GM23338 (cell line): ENCODE measurements at regions not wholly inside any gene's neighbourhood (a gene's known extent, or its start where the extent isn't known, plus 50 kb on each side); places are given as distances from the start of the nearest gene placed in this dataset.

Source experiments
- ATAC-seq: fragments of 200-7000 bp; cut with Tn5 transposase; 3 replicates; pipeline ENCODE4 v1.9.1; 2020
- DNase-seq: peaks from one replicate; pipeline ENCODE4 v3.0.0-alpha.2; 2015; ENCODE audit warnings: low spot score
- H2AFZ ChIP-seq: fragments of 200-600 bp; sonication (generic); 2 replicates; pipeline ENCODE4 v1.8.0; 2016; ENCODE audit warnings: antibody characterized with exemption, mild to moderate bottlenecking, moderate library complexity
- H3F3A ChIP-seq: fragments of 200-600 bp; sonication (generic); replicated peaks from 2 replicates; pipeline ENCODE4 v1.8.0; 2017; ENCODE audit warnings: antibody characterized with exemption, mixed run types, low read depth
- H3K27ac ChIP-seq: fragments of 200-600 bp; sonication (generic); 2 replicates; pipeline ENCODE4 v1.6.1; 2016; ENCODE audit warnings: low read depth
- H3K27me3 ChIP-seq: fragments of 200-600 bp; sonication (generic); 2 replicates; pipeline ENCODE4 v1.8.0; 2016; ENCODE audit warnings: mild to moderate bottlenecking, mixed run types, moderate library complexity; ENCODE audit not compliant: insufficient read depth
- H3K36me3 ChIP-seq: fragments of 200-600 bp; sonication (generic); 2 replicates; pipeline ENCODE4 v1.8.0; 2016; ENCODE audit warnings: mild to moderate bottlenecking; ENCODE audit not compliant: insufficient read depth
- H3K4me1 ChIP-seq: fragments of 200-600 bp; sonication (generic); 2 replicates; pipeline ENCODE4 v1.8.0; 2016; ENCODE audit warnings: mild to moderate bottlenecking, moderate library complexity; ENCODE audit not compliant: insufficient read depth
- H3K4me2 ChIP-seq: fragments of 200-600 bp; sonication (generic); 2 replicates; pipeline ENCODE4 v1.7.1; 2017; ENCODE audit warnings: mixed run types
- H3K4me3 ChIP-seq: fragments of 200-600 bp; sonication (generic); 2 replicates; pipeline ENCODE4 v1.6.1; 2016; ENCODE audit warnings: mixed run types
- H3K79me2 ChIP-seq: fragments of 200-600 bp; sonication (generic); replicated peaks from 2 replicates; pipeline ENCODE4 v1.8.0; 2017; ENCODE audit warnings: mild to moderate bottlenecking; ENCODE audit not compliant: insufficient read depth
- H3K9me2 ChIP-seq: fragments of 200-600 bp; sonication (generic); 2 replicates; pipeline ENCODE4 v1.8.0; 2017; ENCODE audit not compliant: insufficient read depth
- H4K20me1 ChIP-seq: fragments of 200-600 bp; sonication (generic); replicated peaks from 2 replicates; pipeline ENCODE4 v1.8.0; 2017; ENCODE audit warnings: mild to moderate bottlenecking; ENCODE audit not compliant: insufficient read depth
- H3K27ac Mint-ChIP-seq: 2 replicates; pipeline ENCODE4 v1.8.0; 2020; ENCODE audit warnings: inconsistent platforms, mild to moderate bottlenecking, moderate library complexity, mixed read lengths
- H3K27me3 Mint-ChIP-seq: 3 replicates; pipeline ENCODE4 v1.8.0; 2022; ENCODE audit warnings: low read depth, mild to moderate bottlenecking, moderate library complexity, mixed read lengths, inconsistent platforms; ENCODE audit not compliant: insufficient read depth, poor library complexity
- H3K36me3 Mint-ChIP-seq: 3 replicates; pipeline ENCODE4 v1.8.0; 2021; ENCODE audit warnings: low read depth, mild to moderate bottlenecking, inconsistent platforms, moderate library complexity, mixed read lengths
- H3K4me1 Mint-ChIP-seq: 3 replicates; pipeline ENCODE4 v1.8.0; 2020; ENCODE audit warnings: mild to moderate bottlenecking, inconsistent platforms, mixed read lengths
- H3K4me3 Mint-ChIP-seq: 3 replicates; pipeline ENCODE4 v1.8.0; 2021; ENCODE audit warnings: moderate library complexity, mild to moderate bottlenecking, inconsistent platforms, mixed read lengths
- H3K9me3 Mint-ChIP-seq: 3 replicates; pipeline ENCODE4 v1.8.0; 2020; ENCODE audit warnings: moderate library complexity, mild to moderate bottlenecking, inconsistent platforms, mixed read lengths
- CREB1 ChIP-seq: fragments of 250-450 bp; sonication (Bioruptor Pico); IDR thresholded peaks from 2 replicates; pipeline ENCODE4 v1.5.0; 2020; ENCODE audit warnings: low read depth, mild to moderate bottlenecking, moderate library complexity
- CTCF ChIP-seq, 2 experiments: fragments of 200-600 bp in 1 of 2; sonication (generic) in 1 of 2; conservative IDR thresholded peaks; 2 replicates each; pipeline versions ENCODE4 v1.5.1 to v1.6.1; 2016 to 2017; ENCODE audit warnings: antibody characterized with exemption in 2 of 2, low read depth in 2 of 2, mild to moderate bottlenecking in 2 of 2, moderate library complexity in 1 of 2
- ETS1 ChIP-seq: IDR thresholded peaks from 2 replicates; pipeline ENCODE4 v1.6.1; 2016; ENCODE audit warnings: antibody characterized with exemption
- EZH2phosphoT487 ChIP-seq: fragments of 200-600 bp; sonication (generic); IDR thresholded peaks from one replicate; pipeline ENCODE4 v1.8.1; 2018; ENCODE audit warnings: antibody characterized with exemption; ENCODE audit not compliant: unreplicated experiment
- JUNB ChIP-seq: IDR thresholded peaks from one replicate; pipeline ENCODE4 v1.6.1; 2016; ENCODE audit warnings: antibody characterized with exemption; ENCODE audit not compliant: unreplicated experiment
- NANOG ChIP-seq: IDR thresholded peaks from 2 replicates; pipeline ENCODE4 v1.6.1; 2016; ENCODE audit warnings: antibody characterized with exemption, borderline replicate concordance
- POLR2AphosphoS5 ChIP-seq: IDR thresholded peaks from 2 replicates; pipeline ENCODE4 v1.6.1; 2016; ENCODE audit warnings: antibody characterized with exemption, low read depth
- REST ChIP-seq: IDR thresholded peaks from one replicate; pipeline ENCODE4 v1.6.1; 2018; ENCODE audit warnings: antibody characterized with exemption; ENCODE audit not compliant: unreplicated experiment
- STAT1 ChIP-seq: IDR thresholded peaks from one replicate; pipeline ENCODE4 v1.6.1; 2016; ENCODE audit warnings: antibody characterized with exemption; ENCODE audit not compliant: unreplicated experiment
- ZNF114 ChIP-seq: fragments of 250-450 bp; sonication (Bioruptor Pico); IDR thresholded peaks from 2 replicates; pipeline ENCODE4 v1.5.0; 2020; ENCODE audit warnings: mild to moderate bottlenecking, moderate library complexity
- ZNF331 ChIP-seq: fragments of 250-450 bp; sonication (Bioruptor Pico); IDR thresholded peaks from 2 replicates; pipeline ENCODE4 v1.5.0; 2020; ENCODE audit warnings: low read depth, mild to moderate bottlenecking, moderate library complexity

GRCh38 chr17:11109106-11109505, 131.9 kb upstream of the SHISA6 start (continued):
- TF ChIP-seq REST: no peak
- no peak for TF ChIP-seq ETS1
- TF ChIP-seq EZH2phosphoT487: no peak
- no peak for TF ChIP-seq CTCF (conservative IDR thresholded peaks at IDR 0.05; ENCODE audit: low read depth in 2 of 2)
- TF ChIP-seq CREB1 (CRISPR knock-in tag): no peak
- no peak for TF ChIP-seq JUNB

GRCh38 chr17:11105141-11105540, 135.9 kb upstream of the SHISA6 start:
- H3K36me3 ChIP-seq: peaks cover 3% of the 10 kb centered on the region; the same call in 1 of the 2 replicates
- Mint-ChIP-seq H3K36me3 (peaks cover 32% of the 10 kb centered on the region), H3K27ac (no peak overlapping the region), H3K4me1 (no peaks in the 10 kb centered on the region), H3K4me3 (no peak overlapping the region), H3K27me3 (peaks cover 4% of the 10 kb centered on the region), H3K9me3 (peaks cover 74% of the 10 kb centered on the region)
- no peaks in the 10 kb centered on the region for H3F3A ChIP-seq
- no peaks in the 10 kb centered on the region for H3K9me2 ChIP-seq
- no peak overlapping the region for H3K4me3 ChIP-seq
- no peaks in the 10 kb centered on the region for H3K4me1 ChIP-seq
- H3K79me2 ChIP-seq: no peaks in the 10 kb centered on the region
- no peak overlapping the region for H2AFZ ChIP-seq
- H3K4me2 ChIP-seq: no peak overlapping the region
- no peaks in the 10 kb centered on the region for H4K20me1 ChIP-seq
- no peaks in the 10 kb centered on the region for H3K27me3 ChIP-seq
- ATAC-seq (no peak), DNase-seq (no peak)
- H3K27ac ChIP-seq: no peak overlapping the region
- no peak for TF ChIP-seq NANOG
- TF ChIP-seq EZH2phosphoT487: no peak
- TF ChIP-seq STAT1: no peak
- no peak for TF ChIP-seq ZNF114 (CRISPR knock-in tag)
- no peak for TF ChIP-seq ZNF331 (CRISPR knock-in tag)
- TF ChIP-seq POLR2AphosphoS5: no peak
- TF ChIP-seq JUNB: no peak
- no peak for TF ChIP-seq CTCF (conservative IDR thresholded peaks at IDR 0.05; ENCODE audit: low read depth in 2 of 2)
- TF ChIP-seq ETS1: no peak
